ENCODE measurements at regions not wholly inside any gene's neighbourhood (a gene's known extent, or its start where the extent isn't known, plus 50 kb on each side); places are given as distances from the start of the nearest gene placed in this dataset.

DNA sequence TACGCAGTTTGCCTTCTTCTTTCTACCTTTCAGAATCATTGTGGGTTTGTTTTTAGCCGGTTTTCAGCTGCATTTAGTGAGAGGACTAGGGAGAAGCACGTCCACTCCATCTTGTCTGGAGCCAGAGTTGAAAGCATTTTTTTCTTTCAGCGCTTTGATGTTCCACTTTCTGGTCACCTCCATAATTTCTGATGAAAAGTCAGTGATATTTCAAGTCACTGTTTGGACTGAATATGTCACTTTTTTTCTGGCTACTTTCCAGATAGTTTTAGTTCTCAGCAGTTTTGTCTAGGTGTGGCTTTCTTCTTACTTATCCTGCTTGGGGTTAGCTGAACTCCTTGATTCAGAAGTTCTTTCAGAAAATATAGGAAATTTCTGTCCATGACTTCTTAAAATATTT, 123.9 kb upstream of the IER5L start:
- TF ChIP-seq CTCF (IDR thresholded peaks at IDR 0.05): no peak
- TF ChIP-seq POLR2A (IDR thresholded peaks at IDR 0.05): no peak
